ENCODE measurements at regions not wholly inside any gene's neighbourhood (a gene's known extent, or its start where the extent isn't known, plus 50 kb on each side); places are given as distances from the start of the nearest gene placed in this dataset.
"Not testable (repeated sequence)": the region's sequence is repeated elsewhere in the genome, so short reads cannot be mapped to it uniquely, and the experiment has no call there.

DNA sequence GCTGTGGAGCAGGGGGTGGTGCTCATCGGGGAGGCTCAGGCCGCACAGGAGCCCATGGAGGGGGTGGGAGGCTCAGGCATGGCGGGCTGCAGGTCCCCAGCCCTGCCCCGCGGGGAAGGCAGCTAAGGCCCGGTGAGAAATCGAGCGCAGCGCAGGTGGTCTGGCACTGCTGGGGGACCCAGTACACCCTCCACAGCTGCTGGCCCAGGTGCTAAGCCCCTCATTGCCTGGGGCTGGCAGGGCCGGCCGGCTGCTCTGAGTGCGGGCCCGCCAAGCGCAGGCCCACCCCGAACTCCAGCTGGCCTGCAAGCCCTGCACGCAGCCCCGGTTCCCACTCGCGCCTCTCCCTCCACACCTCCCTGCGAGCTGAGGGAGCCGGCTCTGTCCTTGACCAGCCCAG lies 257.3 kb upstream of the CNTN5 start:
- TF ChIP-seq ELF4 (IDR thresholded peaks at IDR 0.05); BHLHE40 (IDR thresholded peaks at IDR 0.05; ENCODE audit: borderline replicate concordance); SP1 (IDR thresholded peaks at IDR 0.05); FOXA1 (IDR thresholded peaks at IDR 0.05); NFRKB (IDR thresholded peaks at IDR 0.05); TARDBP (IDR thresholded peaks at IDR 0.05); HDGF (IDR thresholded peaks at IDR 0.05; ENCODE audit: borderline replicate concordance); FOXK2 (IDR thresholded peaks at IDR 0.05); L3MBTL2 (conservative IDR thresholded peaks at IDR 0.05); ARNT (IDR thresholded peaks at IDR 0.05); SUZ12 (IDR thresholded peaks at IDR 0.05); FOXM1 (IDR thresholded peaks at IDR 0.05; ENCODE audit: borderline replicate concordance): not testable (repeated sequence)
- TF ChIP-seq, protein P1, sequence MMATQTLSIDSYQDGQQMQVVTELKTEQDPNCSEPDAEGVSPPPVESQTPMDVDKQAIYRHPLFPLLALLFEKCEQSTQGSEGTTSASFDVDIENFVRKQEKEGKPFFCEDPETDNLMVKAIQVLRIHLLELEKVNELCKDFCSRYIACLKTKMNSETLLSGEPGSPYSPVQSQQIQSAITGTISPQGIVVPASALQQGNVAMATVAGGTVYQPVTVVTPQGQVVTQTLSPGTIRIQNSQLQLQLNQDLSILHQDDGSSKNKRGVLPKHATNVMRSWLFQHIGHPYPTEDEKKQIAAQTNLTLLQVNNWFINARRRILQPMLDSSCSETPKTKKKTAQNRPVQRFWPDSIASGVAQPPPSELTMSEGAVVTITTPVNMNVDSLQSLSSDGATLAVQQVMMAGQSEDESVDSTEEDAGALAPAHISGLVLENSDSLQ (IDR thresholded peaks at IDR 0.05): not testable (repeated sequence)
